ENCODE measurements at regions not wholly inside any gene's neighbourhood (a gene's known extent, or its start where the extent isn't known, plus 50 kb on each side); places are given as distances from the start of the nearest gene placed in this dataset.
A peak's percentile ranks its signal among the peaks of the same experiment; 100 is the strongest.

DNA sequence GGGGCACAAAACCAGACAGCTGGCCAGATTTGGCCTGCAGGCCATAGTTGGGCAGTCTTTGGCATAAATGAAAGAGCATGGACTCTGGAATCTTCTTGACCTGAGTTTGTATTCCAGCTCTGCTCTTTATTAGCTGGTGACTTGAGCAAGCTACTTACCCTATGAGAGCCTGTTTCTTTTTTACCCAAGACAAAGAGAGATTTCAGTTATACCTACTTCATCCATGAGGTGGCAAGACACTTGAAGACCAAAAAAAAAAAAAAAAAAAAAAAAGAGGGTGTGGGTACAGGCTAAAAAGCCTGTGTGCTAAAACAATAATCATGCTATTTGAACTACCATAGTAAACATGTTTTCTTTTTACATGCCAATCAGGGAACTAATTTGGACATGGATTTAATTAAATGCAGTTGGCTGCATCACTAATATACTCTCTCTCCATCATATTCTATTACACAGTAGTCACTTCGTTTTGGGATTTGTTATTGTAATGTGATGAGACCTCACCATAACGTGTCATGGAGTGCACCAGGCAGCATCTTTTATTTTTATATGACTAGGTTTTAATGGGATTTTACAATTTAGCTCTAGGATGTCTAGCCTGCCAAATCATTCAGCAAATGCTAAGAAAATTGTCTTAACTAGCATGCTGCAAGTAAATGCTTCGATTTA, 109.2 kb upstream of the FHIT start:
- no peak for DNase-seq (ENCODE audit: low spot score)
- TF ChIP-seq, protein P1, sequence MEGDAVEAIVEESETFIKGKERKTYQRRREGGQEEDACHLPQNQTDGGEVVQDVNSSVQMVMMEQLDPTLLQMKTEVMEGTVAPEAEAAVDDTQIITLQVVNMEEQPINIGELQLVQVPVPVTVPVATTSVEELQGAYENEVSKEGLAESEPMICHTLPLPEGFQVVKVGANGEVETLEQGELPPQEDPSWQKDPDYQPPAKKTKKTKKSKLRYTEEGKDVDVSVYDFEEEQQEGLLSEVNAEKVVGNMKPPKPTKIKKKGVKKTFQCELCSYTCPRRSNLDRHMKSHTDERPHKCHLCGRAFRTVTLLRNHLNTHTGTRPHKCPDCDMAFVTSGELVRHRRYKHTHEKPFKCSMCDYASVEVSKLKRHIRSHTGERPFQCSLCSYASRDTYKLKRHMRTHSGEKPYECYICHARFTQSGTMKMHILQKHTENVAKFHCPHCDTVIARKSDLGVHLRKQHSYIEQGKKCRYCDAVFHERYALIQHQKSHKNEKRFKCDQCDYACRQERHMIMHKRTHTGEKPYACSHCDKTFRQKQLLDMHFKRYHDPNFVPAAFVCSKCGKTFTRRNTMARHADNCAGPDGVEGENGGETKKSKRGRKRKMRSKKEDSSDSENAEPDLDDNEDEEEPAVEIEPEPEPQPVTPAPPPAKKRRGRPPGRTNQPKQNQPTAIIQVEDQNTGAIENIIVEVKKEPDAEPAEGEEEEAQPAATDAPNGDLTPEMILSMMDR (IDR thresholded peaks at IDR 0.05; ENCODE audit: extremely low read depth, insufficient read depth, missing control alignments) = no peak
- in situ Hi-C loops (cut with MboI; ENCODE audit: low pct_unique_long_range_greater_than_20kb, low sequenced_read_pairs, unreplicated experiment) = no loop called here

DNA sequence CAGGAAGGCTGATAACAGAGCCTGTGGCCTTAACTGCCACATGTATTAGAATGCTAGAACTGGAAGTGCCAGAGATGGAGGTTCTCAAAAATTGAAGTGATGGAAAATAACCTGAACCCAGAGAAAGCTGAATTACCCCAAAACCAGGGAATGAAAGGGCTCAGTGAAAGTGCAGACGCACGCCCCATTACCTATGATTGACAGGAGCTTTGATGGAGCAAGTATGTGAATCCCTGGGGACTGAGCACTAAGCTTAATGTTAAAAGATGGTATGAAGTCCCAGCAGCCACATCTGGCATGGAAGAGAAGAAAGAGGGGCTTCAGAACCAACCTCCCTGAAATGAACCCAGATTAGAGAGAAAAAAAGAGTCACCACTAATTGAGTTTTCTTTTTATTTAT, 118.4 kb upstream of the FHIT start:
- no peak for DNase-seq (ENCODE audit: low spot score)
- TF ChIP-seq, protein P1 (IDR thresholded peaks at IDR 0.05; ENCODE audit: extremely low read depth, insufficient read depth, missing control alignments) = no peak
- in situ Hi-C loops (cut with MboI; ENCODE audit: low pct_unique_long_range_greater_than_20kb, low sequenced_read_pairs, unreplicated experiment) = no loop called here

DNA sequence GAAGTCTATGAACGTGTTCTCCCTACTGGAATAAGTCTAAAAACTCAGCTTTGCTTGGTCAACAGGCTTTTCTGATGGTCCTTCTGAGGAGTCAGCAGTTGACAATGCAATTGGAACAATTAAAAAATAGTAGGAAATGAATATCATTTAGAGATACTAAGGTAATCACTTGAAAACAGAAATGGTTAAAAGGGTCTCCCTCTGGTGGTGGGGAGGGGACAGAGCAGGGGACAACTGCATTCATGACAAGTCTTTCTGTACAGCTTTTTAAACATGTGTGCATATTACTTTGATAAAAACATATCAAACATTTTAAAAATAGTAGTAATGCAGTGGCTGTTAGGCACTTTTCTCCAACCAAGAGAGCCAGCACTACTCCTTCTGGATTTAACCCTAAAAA, 119.9 kb upstream of the FHIT start:
- in situ Hi-C loops (cut with MboI; ENCODE audit: low pct_unique_long_range_greater_than_20kb, low sequenced_read_pairs, unreplicated experiment) = no loop called here
- DNase-seq (ENCODE audit: low spot score) = peak; percentile 18
- TF ChIP-seq, protein P1 (IDR thresholded peaks at IDR 0.05; ENCODE audit: extremely low read depth, insufficient read depth, missing control alignments) = peak; percentile 64

DNA sequence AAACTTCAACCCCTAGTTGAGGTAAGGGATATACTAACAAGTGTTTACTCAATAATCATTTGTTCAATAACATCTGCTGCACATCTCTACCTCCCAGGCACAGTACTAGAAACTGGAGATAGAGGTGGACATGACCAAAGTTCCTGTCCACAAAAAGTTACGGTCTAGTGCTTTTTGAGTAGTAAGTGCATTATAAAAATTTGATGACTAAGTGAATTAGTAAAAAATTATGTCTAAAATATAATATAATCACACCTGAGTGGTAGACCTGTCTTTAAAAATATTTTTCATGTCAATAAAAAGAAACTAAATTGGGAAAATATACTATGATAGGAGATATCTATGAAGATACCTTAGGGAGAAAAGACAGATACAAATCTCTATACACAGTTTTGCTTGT, 121.5 kb upstream of the FHIT start:
- in situ Hi-C loops (cut with MboI; ENCODE audit: low pct_unique_long_range_greater_than_20kb, low sequenced_read_pairs, unreplicated experiment) = no loop called here
- DNase-seq (ENCODE audit: low spot score) = no peak
- TF ChIP-seq, protein P1 (IDR thresholded peaks at IDR 0.05; ENCODE audit: extremely low read depth, insufficient read depth, missing control alignments) = no peak

DNA sequence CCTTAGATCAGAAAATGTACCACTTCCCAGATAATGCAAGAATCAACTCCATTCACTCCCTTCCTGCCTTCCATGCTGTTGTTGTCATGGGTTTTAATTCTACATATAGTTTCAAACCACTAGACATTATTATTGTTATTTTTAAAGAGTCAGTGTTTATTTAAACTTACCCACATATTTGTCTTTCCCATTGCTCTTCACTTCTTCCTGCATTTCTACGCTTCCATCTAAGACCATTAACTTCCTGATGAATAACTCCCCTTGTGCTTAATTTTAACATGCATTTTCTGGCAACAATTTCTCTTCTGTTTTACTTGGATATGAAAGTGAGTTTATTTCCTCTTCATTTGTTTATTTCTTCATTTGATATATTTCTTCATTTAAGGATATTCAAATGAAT, 127.1 kb upstream of the FHIT start:
- DNase-seq (ENCODE audit: low spot score) = no peak
- in situ Hi-C loops (cut with MboI; ENCODE audit: low pct_unique_long_range_greater_than_20kb, low sequenced_read_pairs, unreplicated experiment) = no loop called here
- TF ChIP-seq, protein P1 (IDR thresholded peaks at IDR 0.05; ENCODE audit: extremely low read depth, insufficient read depth, missing control alignments) = no peak

DNA sequence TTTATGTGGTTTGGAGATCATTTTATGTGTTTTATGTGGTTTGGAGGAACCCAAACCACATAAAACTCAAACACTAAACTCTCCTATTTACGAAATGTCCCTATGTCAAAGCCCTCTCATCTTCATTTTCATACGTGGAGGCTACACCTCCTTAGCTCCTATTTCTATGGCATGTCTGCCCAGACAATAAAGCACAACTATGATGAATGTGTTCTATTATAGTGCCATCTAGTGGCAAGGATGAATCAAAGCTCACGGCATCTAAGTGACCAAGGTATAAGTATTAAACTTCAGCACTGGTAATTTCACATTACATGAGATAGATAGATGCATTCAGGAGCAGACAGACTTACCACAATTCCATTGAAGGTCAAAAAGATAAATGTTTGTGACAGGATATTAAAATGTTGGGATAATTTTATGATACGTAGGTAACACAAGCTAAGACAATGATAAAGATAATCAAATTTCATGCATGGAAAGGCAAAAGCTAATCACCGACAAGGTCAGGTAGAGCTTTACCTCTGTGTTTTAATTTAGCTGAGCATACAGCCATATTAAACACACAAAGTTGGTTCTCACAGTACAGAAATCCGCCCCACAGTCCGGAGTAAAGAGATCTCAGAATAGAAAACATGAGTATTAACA, 130.6 kb upstream of the FHIT start:
- in situ Hi-C loops (cut with MboI; ENCODE audit: low pct_unique_long_range_greater_than_20kb, low sequenced_read_pairs, unreplicated experiment) = no loop called here
- peak; percentile 64 for DNase-seq (ENCODE audit: low spot score)
- TF ChIP-seq, protein P1 (IDR thresholded peaks at IDR 0.05; ENCODE audit: extremely low read depth, insufficient read depth, missing control alignments) = peak; percentile 68
